ENCODE measurements at regions not wholly inside any gene's neighbourhood (a gene's known extent, or its start where the extent isn't known, plus 50 kb on each side); places are given as distances from the start of the nearest gene placed in this dataset.

- DNase-seq (ENCODE audit: low spot score), result no peak
Observed at GRCh38 chrX:124993735-124994134, 325.9 kb upstream of the TEX13C start.

- no peak for DNase-seq (ENCODE audit: low spot score)
Observed at GRCh38 chrX:124994404-124994803, 325.3 kb upstream of the TEX13C start.

- no peak for DNase-seq (ENCODE audit: low spot score)
Observed at GRCh38 chrX:125003746-125004446, 315.8 kb upstream of the TEX13C start.

GRCh38 chrX:125004799-125005198 is 314.9 kb upstream of the TEX13C start:
- DNase-seq (ENCODE audit: low spot score), result no peak

- no peak for DNase-seq (ENCODE audit: low spot score)
Observed at GRCh38 chrX:125005863-125006262, 313.8 kb upstream of the TEX13C start.

- no peak for DNase-seq (ENCODE audit: low spot score)
Observed at GRCh38 chrX:125006704-125007103, 313.0 kb upstream of the TEX13C start.

GRCh38 chrX:125012585-125012984 is 307.1 kb upstream of the TEX13C start:
- DNase-seq (ENCODE audit: low spot score), result no peak

GRCh38 chrX:125029131-125029530 is 290.5 kb upstream of the TEX13C start:
- DNase-seq (ENCODE audit: low spot score), result no peak

All from HT-29 (cell line).